PC-3 (cell line): ENCODE measurements at regions not wholly inside any gene's neighbourhood (a gene's known extent, or its start where the extent isn't known, plus 50 kb on each side); places are given as distances from the start of the nearest gene placed in this dataset.

Experiments
- CTCF ChIP-seq: fragments of 300-600 bp; sonication (generic); conservative IDR thresholded peaks from 2 replicates; pipeline ENCODE4 v1.5.1; 2017; ENCODE audit warnings: antibody characterized with exemption, low read depth, mild to moderate bottlenecking, low read length
- EZH2 ChIP-seq: fragments of 300-600 bp; sonication (generic); IDR thresholded peaks from one replicate; pipeline ENCODE4 v1.6.1; 2017; ENCODE audit warnings: antibody characterized with exemption, mild to moderate bottlenecking, low read length; ENCODE audit not compliant: unreplicated experiment

- no peak for TF ChIP-seq CTCF
- TF ChIP-seq EZH2, result no peak
Observed at GRCh38 chr5:105953616-105954015, 1717.1 kb downstream of the EFNA5 start.
